A549 (cell line): ENCODE measurements at regions not wholly inside any gene's neighbourhood (a gene's known extent, or its start where the extent isn't known, plus 50 kb on each side); places are given as distances from the start of the nearest gene placed in this dataset.

Experiments used
- ATAC-seq, 2 experiments: fragments of 200-7000 bp in 1 of 2; fragments of >200 bp in 1 of 2; cut with Nextera tagmentation in 1 of 2; cut with Tn5 transposase in 1 of 2; 3 replicates each; pipeline versions ENCODE4 v1.8.0 to v1.9.1; 2018 to 2020; ENCODE audit warnings: mild to moderate bottlenecking in 1 of 2, moderate library complexity in 1 of 2
- CTCF ChIA-PET: fragments of 300-600 bp; sonication (Branson Sonifier 250); formaldehyde crosslinking; extraction: SDS; loops from one replicate; lab custom pipeline; 2021; ENCODE audit warnings: antibody characterized with exemption, inconsistent platforms; lab: Yijun Ruan, JAX
- POLR2A ChIA-PET: fragments of 350-600 bp; formaldehyde crosslinking; extraction: SDS; loops from one replicate; lab custom pipeline; 2021; ENCODE audit warnings: antibody characterized with exemption, inconsistent platforms; lab: Yijun Ruan, JAX
- DNase-seq, 2 experiments: peaks; one replicate each; pipeline versions ENCODE4 v3.0.0 to v3.0.0-alpha.2; 2011 to 2016; ENCODE audit warnings: low read depth in 1 of 2, low spot score in 1 of 2
- FAIRE-seq: peaks from 2 replicates; lab custom pipeline; 2011; peaks lifted over from hg19 to GRCh38; lab: Jason Lieb, UNC
- H3K27ac ChIP-seq, 2 experiments: fragments of >200 bp; sonication (Bioruptor Twin); formaldehyde crosslinking; 3 replicates each; pipeline ENCODE4 v1.5.1; 2016 to 2017
- H3K4me1 ChIP-seq: fragments of >200 bp; sonication (Bioruptor Twin); formaldehyde crosslinking; 3 replicates; pipeline ENCODE4 v1.6.1; 2016
- H3K4me2 ChIP-seq: fragments of >200 bp; sonication (Bioruptor Twin); formaldehyde crosslinking; 3 replicates; pipeline ENCODE4 v1.6.1; 2016
- H3K4me3 ChIP-seq: fragments of >200 bp; sonication (Bioruptor Twin); formaldehyde crosslinking; 3 replicates; pipeline ENCODE4 v1.5.1; 2016
- H3K9me3 ChIP-seq: fragments of >200 bp; sonication (Bioruptor Twin); formaldehyde crosslinking; 3 replicates; pipeline ENCODE4 v1.6.1; 2016
- ELK1 ChIP-seq: fragments of 150-350 bp; IDR thresholded peaks from 2 replicates; pipeline ENCODE4 v1.6.1; 2014; ENCODE audit warnings: low read depth, mild to moderate bottlenecking, low read length
- FOSL2 ChIP-seq, 2 experiments: fragments of 450-650 bp in 1 of 2; fragments of >200 bp in 1 of 2; sonication (Bioruptor Twin) in 1 of 2; formaldehyde crosslinking; IDR thresholded peaks; 2 replicates each; pipeline versions ENCODE4 v1.5.0 to v1.6.1; 2016 to 2020; ENCODE audit warnings: mild to moderate bottlenecking in 1 of 2, moderate library complexity in 1 of 2
- HOXA7 ChIP-seq: fragments of 250-450 bp; sonication (Bioruptor Pico); IDR thresholded peaks from 2 replicates; pipeline ENCODE4 v1.5.0; 2020; ENCODE audit warnings: mild to moderate bottlenecking, moderate library complexity
- HOXB5 ChIP-seq: fragments of 250-450 bp; sonication (Bioruptor Pico); IDR thresholded peaks from 2 replicates; pipeline ENCODE4 v1.5.0; 2020; ENCODE audit warnings: mild to moderate bottlenecking, moderate library complexity
- JUN ChIP-seq, 2 experiments: fragments of >200 bp; sonication (Bioruptor Twin); formaldehyde crosslinking; IDR thresholded peaks; 2 replicates in 1 of 2; 3 replicates in 1 of 2; pipeline ENCODE4 v1.6.1; 2016 to 2017
- MAFK ChIP-seq: fragments of 450-650 bp; IDR thresholded peaks from 2 replicates; pipeline ENCODE4 v1.6.1; 2014; ENCODE audit not compliant: partially characterized antibody
- PHF8 ChIP-seq: fragments of 200-600 bp; sonication (generic); IDR thresholded peaks from 2 replicates; pipeline ENCODE4 v1.6.1; 2016; ENCODE audit warnings: low read depth, mild to moderate bottlenecking, antibody characterized with exemption, moderate library complexity, borderline replicate concordance
- POLR2A ChIP-seq: IDR thresholded peaks from 2 replicates; pipeline ENCODE4 v1.6.1; 2012; ENCODE audit warnings: mild to moderate bottlenecking, low read length
- RAD21 ChIP-seq, 2 experiments: fragments of >200 bp in 1 of 2; sonication (Bioruptor Twin) in 1 of 2; formaldehyde crosslinking in 1 of 2; IDR thresholded peaks in 1 of 2; conservative IDR thresholded peaks in 1 of 2; 2 replicates in 1 of 2; 3 replicates in 1 of 2; pipeline ENCODE4 v1.6.1; 2012 to 2018; ENCODE audit warnings: inconsistent platforms in 1 of 2
- RCOR1 ChIP-seq: fragments of 150-350 bp; IDR thresholded peaks from 2 replicates; pipeline ENCODE4 v1.6.1; 2014; ENCODE audit warnings: antibody characterized with exemption, low read length, low read depth
- RNF2 ChIP-seq: fragments of 200-600 bp; sonication (generic); IDR thresholded peaks from 2 replicates; pipeline ENCODE4 v1.6.1; 2016; ENCODE audit warnings: low read depth, mild to moderate bottlenecking, antibody characterized with exemption, moderate library complexity, borderline replicate concordance
- USF2 ChIP-seq: fragments of 450-650 bp; IDR thresholded peaks from 2 replicates; pipeline ENCODE4 v1.6.1; 2014; ENCODE audit warnings: antibody characterized with exemption
- ZFP36 ChIP-seq: fragments of 450-650 bp; IDR thresholded peaks from 2 replicates; pipeline ENCODE4 v1.6.1; 2014; ENCODE audit warnings: borderline replicate concordance; ENCODE audit not compliant: partially characterized antibody
- ZNF302 ChIP-seq: fragments of 250-450 bp; sonication (Bioruptor Pico); IDR thresholded peaks from 2 replicates; pipeline ENCODE4 v1.9.0; 2021; ENCODE audit warnings: inconsistent platforms, mild to moderate bottlenecking, moderate library complexity
- WGBS: methylation state at CpG from one replicate; pipeline ENCODE4 v1.1.6; 2017; ENCODE audit errors: missing lambda C conversion rate; 5-methylcytosine and 5-hydroxymethylcytosine counted together
- TF ChIP-seq, protein P1 (sequence below): IDR thresholded peaks from 2 replicates; pipeline ENCODE4 v1.6.1; 2012; ENCODE audit warnings: low read depth, borderline replicate concordance
- TF ChIP-seq, protein P2 (sequence below): fragments of >200 bp; sonication (Bioruptor Twin); formaldehyde crosslinking; IDR thresholded peaks from 3 replicates; pipeline ENCODE4 v1.6.1; 2016

DNA sequence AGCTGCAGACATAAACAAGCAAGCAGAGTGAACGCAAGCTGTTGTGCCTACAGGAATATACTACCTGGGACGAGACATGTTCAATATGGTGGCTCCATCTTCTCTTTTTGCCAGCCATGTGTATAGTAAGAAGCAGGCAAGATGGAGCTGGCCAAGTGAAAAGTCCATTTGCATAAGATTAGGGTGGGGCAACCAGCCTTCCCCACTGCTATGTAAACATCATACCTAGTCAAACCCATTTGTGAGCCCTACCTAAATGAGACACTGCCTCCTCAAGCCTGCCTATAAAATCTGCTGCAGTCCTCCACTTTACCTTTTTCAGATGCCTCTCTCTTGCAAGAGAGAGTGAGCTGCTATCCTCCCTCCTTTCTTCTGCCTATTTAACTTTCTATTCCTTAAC is 370.1 kb upstream of the PMFBP1 start:
- H3K4me2 ChIP-seq = no peak overlapping the region
- POLR2A ChIA-PET = no interaction called here
- no peak overlapping the region for H3K4me3 ChIP-seq
- ATAC-seq = no peak
- H3K4me1 ChIP-seq = no peaks in the 10 kb centered on the region
- TF ChIP-seq HOXA7 (CRISPR knock-in tag) (no peak), ZNF302 (CRISPR knock-in tag) (no peak), POLR2A (no peak), RAD21 (conservative IDR thresholded peaks at IDR 0.05 in 1 of 2, IDR thresholded peaks at IDR 0.05 in 1 of 2) (no peak)
- TF ChIP-seq, protein P1, sequence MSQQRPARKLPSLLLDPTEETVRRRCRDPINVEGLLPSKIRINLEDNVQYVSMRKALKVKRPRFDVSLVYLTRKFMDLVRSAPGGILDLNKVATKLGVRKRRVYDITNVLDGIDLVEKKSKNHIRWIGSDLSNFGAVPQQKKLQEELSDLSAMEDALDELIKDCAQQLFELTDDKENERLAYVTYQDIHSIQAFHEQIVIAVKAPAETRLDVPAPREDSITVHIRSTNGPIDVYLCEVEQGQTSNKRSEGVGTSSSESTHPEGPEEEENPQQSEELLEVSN = no peak
- TF ChIP-seq, all 56 proteins: peak for 0
- FAIRE-seq (no peak), DNase-seq (no peak)
- H3K9me3 ChIP-seq = no peaks in the 10 kb centered on the region
- no peak overlapping the region for H3K27ac ChIP-seq
- 93% methylated on average over 2 of the region's 2 CpGs for WGBS
- CTCF ChIA-PET = no interaction called here

GRCh38 chr16:72537664-72538063 is 365.7 kb upstream of the PMFBP1 start:
- ChIA-PET POLR2A (no interaction called here), CTCF (interaction anchor here (0.7 kb wide), 1 partner anchor 1629 kb away, joined by 3 read pairs; no protein-coding TSS in a partner anchor)
- Histone ChIP-seq H3K27ac (no peak overlapping the region), H3K9me3 (no peaks in the 10 kb centered on the region), H3K4me1 (no peaks in the 10 kb centered on the region), H3K4me3 (no peak overlapping the region), H3K4me2 (no peak overlapping the region)
- DNase-seq (no peak), FAIRE-seq (no peak), ATAC-seq (no peak)
- no peak for TF ChIP-seq FOSL2 (IDR thresholded peaks at IDR 0.05)
- no peak for TF ChIP-seq FOSL2 (CRISPR knock-in tag; IDR thresholded peaks at IDR 0.05)
- TF ChIP-seq ZFP36 = no peak

- 64% methylated on average over 2 of the region's 2 CpGs for WGBS
- DNase-seq (no peak), ATAC-seq (no peak), FAIRE-seq (no peak)
- Histone ChIP-seq H3K4me3 (no peak overlapping the region), H3K9me3 (no peaks in the 10 kb centered on the region), H3K4me1 (no peaks in the 10 kb centered on the region)
- TF ChIP-seq HOXB5 (no peak), USF2 (no peak), MAFK (no peak), RNF2 (no peak), JUN (IDR thresholded peaks at IDR 0.05) (no peak), PHF8 (no peak), ELK1 (no peak), RCOR1 (no peak)
- TF ChIP-seq, protein P2, sequence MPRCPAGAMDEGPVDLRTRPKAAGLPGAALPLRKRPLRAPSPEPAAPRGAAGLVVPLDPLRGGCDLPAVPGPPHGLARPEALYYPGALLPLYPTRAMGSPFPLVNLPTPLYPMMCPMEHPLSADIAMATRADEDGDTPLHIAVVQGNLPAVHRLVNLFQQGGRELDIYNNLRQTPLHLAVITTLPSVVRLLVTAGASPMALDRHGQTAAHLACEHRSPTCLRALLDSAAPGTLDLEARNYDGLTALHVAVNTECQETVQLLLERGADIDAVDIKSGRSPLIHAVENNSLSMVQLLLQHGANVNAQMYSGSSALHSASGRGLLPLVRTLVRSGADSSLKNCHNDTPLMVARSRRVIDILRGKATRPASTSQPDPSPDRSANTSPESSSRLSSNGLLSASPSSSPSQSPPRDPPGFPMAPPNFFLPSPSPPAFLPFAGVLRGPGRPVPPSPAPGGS = no peak
- TF ChIP-seq, all 56 proteins: peak for 0
- Histone ChIP-seq H3K27ac (no peak overlapping the region), H3K4me2 (no peak overlapping the region)
- POLR2A ChIA-PET = no interaction called here
- CTCF ChIA-PET = no interaction called here
Measured at GRCh38 chr16:72536723-72537435, 364.9 kb upstream of the PMFBP1 start.
